Embryonic facial prominence (tissue), 1 donor: ENCODE measurements at regions not wholly inside any gene's neighbourhood (a gene's known extent, or its start where the extent isn't known, plus 50 kb on each side); places are given as distances from the start of the nearest gene placed in this dataset.
"Not testable (repeated sequence)": the region's sequence is repeated elsewhere in the genome, so short reads cannot be mapped to it uniquely, and the experiment has no call there.

ENCODE experiments used
- DNase-seq: peaks from one replicate; pipeline ENCODE4 v3.0.0-alpha.2; 2016; ENCODE audit errors: extremely low spot score

GRCh38 chr12:131644481-131644880 is 66.4 kb upstream of the SFSWAP start:
- no peak for DNase-seq

GRCh38 chr12:131644917-131645316 is 66.0 kb upstream of the SFSWAP start:
- not testable (repeated sequence) for DNase-seq

- not testable (repeated sequence) for DNase-seq
These were observed 65.3 kb upstream of the SFSWAP start for GRCh38 chr12:131645557-131645956.

GRCh38 chr12:131646444-131646843 is 64.4 kb upstream of the SFSWAP start:
- not testable (repeated sequence) for DNase-seq

GRCh38 chr12:131647667-131648066 is 63.2 kb upstream of the SFSWAP start:
- DNase-seq, result no peak

- not testable (repeated sequence) for DNase-seq
These were observed 55.3 kb upstream of the SFSWAP start for GRCh38 chr12:131655469-131656174.

GRCh38 chr12:131656796-131657195 is 54.1 kb upstream of the SFSWAP start:
- DNase-seq, result not testable (repeated sequence)

GRCh38 chr12:131658605-131659004 is 52.3 kb upstream of the SFSWAP start:
- DNase-seq, result not testable (repeated sequence)

- DNase-seq, result not testable (repeated sequence)
These were observed 51.4 kb upstream of the SFSWAP start for GRCh38 chr12:131659484-131659883.

- DNase-seq, result not testable (repeated sequence)
These were observed 50.9 kb upstream of the SFSWAP start for GRCh38 chr12:131659976-131660375.

- not testable (repeated sequence) for DNase-seq
These were observed 50.5 kb upstream of the SFSWAP start for GRCh38 chr12:131660401-131660800.
